ENCODE measurements at regions not wholly inside any gene's neighbourhood (a gene's known extent, or its start where the extent isn't known, plus 50 kb on each side); places are given as distances from the start of the nearest gene placed in this dataset.

- Histone ChIP-seq H3K9me2 (replicated peaks; ENCODE audit: insufficient read depth, low read length) (no peaks in the 10 kb centered on the region), H3K27ac (ENCODE audit: low read length) (no peak overlapping the region), H3K4me2 (ENCODE audit: low read depth, low read length) (no peak overlapping the region), H3K9ac (ENCODE audit: low read length) (no peak overlapping the region), H3F3A (ENCODE audit: insufficient read depth, low read length) (no peaks in the 10 kb centered on the region), H3K9me3 (replicated peaks; ENCODE audit: insufficient read depth, low read length) (no peaks in the 10 kb centered on the region), H3K36me3 (replicated peaks; ENCODE audit: insufficient read depth, low read length) (no peaks in the 10 kb centered on the region), H4K20me1 (ENCODE audit: insufficient read depth, low read length) (no peaks in the 10 kb centered on the region), H3K4me1 (ENCODE audit: low read length) (no peaks in the 10 kb centered on the region), H3K4me3 (ENCODE audit: low read length) (no peak overlapping the region), H3K79me2 (ENCODE audit: low read length) (no peaks in the 10 kb centered on the region), H3K27me3 (replicated peaks; ENCODE audit: insufficient read depth, low read length) (no peaks in the 10 kb centered on the region), H2AFZ (ENCODE audit: low read length) (no peak overlapping the region)
- no peak for TF ChIP-seq CTCF (IDR thresholded peaks at IDR 0.05; ENCODE audit: low read length)
- TF ChIP-seq EZH2 (optimal IDR thresholded peaks at IDR 0.05; ENCODE audit: low read depth, low read length) = no peak
- TF ChIP-seq EZH2phosphoT487 (IDR thresholded peaks at IDR 0.05; ENCODE audit: low read length) = no peak
- DNase-seq = no peak
These were observed 181.0 kb downstream of the CHST1 start for GRCh38 chr11:45484326-45484883.

- H3K4me1 ChIP-seq (ENCODE audit: low read length) = no peaks in the 10 kb centered on the region
- H3K79me2 ChIP-seq (ENCODE audit: low read length) = no peaks in the 10 kb centered on the region
- TF ChIP-seq CTCF (IDR thresholded peaks at IDR 0.05; ENCODE audit: low read length) = no peak
- no peak for TF ChIP-seq EZH2phosphoT487 (IDR thresholded peaks at IDR 0.05; ENCODE audit: low read length)
- no peak for TF ChIP-seq EZH2 (optimal IDR thresholded peaks at IDR 0.05; ENCODE audit: low read depth, low read length)
- no peak overlapping the region for H3K4me2 ChIP-seq (ENCODE audit: low read depth, low read length)
- no peaks in the 10 kb centered on the region for H3K36me3 ChIP-seq (replicated peaks; ENCODE audit: insufficient read depth, low read length)
- H3K4me3 ChIP-seq (ENCODE audit: low read length) = no peak overlapping the region
- H4K20me1 ChIP-seq (ENCODE audit: insufficient read depth, low read length) = no peaks in the 10 kb centered on the region
- no peak overlapping the region for H2AFZ ChIP-seq (ENCODE audit: low read length)
- H3K9me2 ChIP-seq (replicated peaks; ENCODE audit: insufficient read depth, low read length) = no peaks in the 10 kb centered on the region
- H3K9ac ChIP-seq (ENCODE audit: low read length) = no peak overlapping the region
- H3F3A ChIP-seq (ENCODE audit: insufficient read depth, low read length) = no peaks in the 10 kb centered on the region
- no peaks in the 10 kb centered on the region for H3K9me3 ChIP-seq (replicated peaks; ENCODE audit: insufficient read depth, low read length)
- H3K27me3 ChIP-seq (replicated peaks; ENCODE audit: insufficient read depth, low read length) = no peaks in the 10 kb centered on the region
- no peak overlapping the region for H3K27ac ChIP-seq (ENCODE audit: low read length)
- DNase-seq = no peak
These were observed 182.0 kb downstream of the CHST1 start for GRCh38 chr11:45483416-45483815.

GRCh38 chr11:45482331-45482730 is 183.1 kb downstream of the CHST1 start:
- no peaks in the 10 kb centered on the region for H3K27me3 ChIP-seq (replicated peaks; ENCODE audit: insufficient read depth, low read length)
- no peak overlapping the region for H3K9ac ChIP-seq (ENCODE audit: low read length)
- H2AFZ ChIP-seq (ENCODE audit: low read length) = no peak overlapping the region
- H4K20me1 ChIP-seq (ENCODE audit: insufficient read depth, low read length) = no peaks in the 10 kb centered on the region
- H3K4me2 ChIP-seq (ENCODE audit: low read depth, low read length) = no peak overlapping the region
- H3F3A ChIP-seq (ENCODE audit: insufficient read depth, low read length) = no peaks in the 10 kb centered on the region
- no peak overlapping the region for H3K27ac ChIP-seq (ENCODE audit: low read length)
- no peaks in the 10 kb centered on the region for H3K9me2 ChIP-seq (replicated peaks; ENCODE audit: insufficient read depth, low read length)
- H3K36me3 ChIP-seq (replicated peaks; ENCODE audit: insufficient read depth, low read length) = no peaks in the 10 kb centered on the region
- no peak overlapping the region for H3K4me3 ChIP-seq (ENCODE audit: low read length)
- H3K9me3 ChIP-seq (replicated peaks; ENCODE audit: insufficient read depth, low read length) = no peaks in the 10 kb centered on the region
- TF ChIP-seq EZH2 (optimal IDR thresholded peaks at IDR 0.05; ENCODE audit: low read depth, low read length) (no peak), CTCF (IDR thresholded peaks at IDR 0.05; ENCODE audit: low read length) (no peak), EZH2phosphoT487 (IDR thresholded peaks at IDR 0.05; ENCODE audit: low read length) (no peak)
- H3K4me1 ChIP-seq (ENCODE audit: low read length) = no peaks in the 10 kb centered on the region
- no peaks in the 10 kb centered on the region for H3K79me2 ChIP-seq (ENCODE audit: low read length)
- no peak for DNase-seq

Data from MM.1S (cell line).